IPS-NIHi7 (cell line): ENCODE measurements at regions not wholly inside any gene's neighbourhood (a gene's known extent, or its start where the extent isn't known, plus 50 kb on each side); places are given as distances from the start of the nearest gene placed in this dataset.
A peak's percentile ranks its signal among the peaks of the same experiment; 100 is the strongest.
"Not testable (repeated sequence)": the region's sequence is repeated elsewhere in the genome, so short reads cannot be mapped to it uniquely, and the experiment has no call there.

Experiments used
- DNase-seq: peaks from one replicate; pipeline ENCODE4 v3.0.0; 2012; ENCODE audit warnings: mixed read lengths; ENCODE audit errors: extremely low spot score

DNA sequence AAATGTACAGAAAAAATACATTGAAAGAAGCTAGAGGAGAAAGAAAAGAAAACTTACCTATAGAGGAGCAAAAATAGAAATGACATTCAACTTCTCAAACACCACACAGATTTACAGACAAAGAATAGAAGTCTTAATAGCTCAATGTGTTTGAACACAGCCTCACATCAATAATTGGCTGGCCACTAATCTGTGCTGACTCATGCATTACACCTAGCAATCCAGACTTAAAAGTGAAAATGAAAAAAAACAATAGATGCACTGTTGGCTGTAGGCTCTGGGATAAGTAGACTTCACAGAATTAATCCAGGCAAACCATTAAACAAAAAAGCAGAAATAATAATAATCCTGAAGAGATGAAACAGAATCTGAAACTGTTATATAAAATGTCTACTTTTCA lies 961.3 kb upstream of the CELF4 start:
- DNase-seq: no peak

- DNase-seq: no peak
Measured at GRCh38 chr18:38525039-38525438, 959.4 kb upstream of the CELF4 start.

DNA sequence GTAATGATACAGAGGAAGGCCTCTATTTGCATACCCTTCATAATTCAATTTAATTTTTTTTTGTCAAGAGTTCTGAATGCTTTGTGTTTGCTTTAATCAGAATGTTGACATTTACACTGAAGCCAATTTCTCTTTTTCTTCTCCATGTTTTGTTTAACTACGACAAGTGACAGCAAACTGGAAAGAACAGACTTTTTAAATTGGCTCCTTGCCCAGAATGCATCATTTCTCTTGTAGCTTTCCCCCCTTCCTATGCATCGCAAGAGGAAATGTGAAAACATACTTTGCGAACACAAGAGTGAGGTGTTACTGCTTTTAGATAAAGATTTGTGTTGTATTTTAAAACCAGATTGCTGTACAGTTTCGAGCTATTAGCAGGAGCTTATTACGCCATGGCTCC lies 955.2 kb upstream of the CELF4 start:
- no peak for DNase-seq

DNA sequence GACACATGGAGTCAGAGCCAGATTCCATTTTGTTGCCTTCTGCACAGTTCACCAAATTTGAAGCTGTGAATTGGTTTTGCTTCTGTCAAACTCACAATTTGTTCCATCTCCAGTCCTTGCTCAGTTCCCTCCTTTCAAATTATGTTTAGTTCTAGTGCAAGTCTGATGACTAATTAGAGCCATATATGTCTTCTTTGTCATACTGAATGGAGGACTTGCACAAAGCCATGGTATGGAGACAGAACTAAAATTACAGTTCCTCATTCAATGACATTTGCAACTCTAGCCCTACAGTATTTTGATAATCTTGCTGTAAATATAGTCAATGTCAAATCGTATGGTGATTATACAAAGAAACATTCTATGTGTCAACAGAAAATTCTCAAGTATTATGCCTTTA lies 936.9 kb upstream of the CELF4 start:
- DNase-seq: no peak

- DNase-seq: no peak
Measured at GRCh38 chr18:38497266-38497665, 931.7 kb upstream of the CELF4 start.

DNA sequence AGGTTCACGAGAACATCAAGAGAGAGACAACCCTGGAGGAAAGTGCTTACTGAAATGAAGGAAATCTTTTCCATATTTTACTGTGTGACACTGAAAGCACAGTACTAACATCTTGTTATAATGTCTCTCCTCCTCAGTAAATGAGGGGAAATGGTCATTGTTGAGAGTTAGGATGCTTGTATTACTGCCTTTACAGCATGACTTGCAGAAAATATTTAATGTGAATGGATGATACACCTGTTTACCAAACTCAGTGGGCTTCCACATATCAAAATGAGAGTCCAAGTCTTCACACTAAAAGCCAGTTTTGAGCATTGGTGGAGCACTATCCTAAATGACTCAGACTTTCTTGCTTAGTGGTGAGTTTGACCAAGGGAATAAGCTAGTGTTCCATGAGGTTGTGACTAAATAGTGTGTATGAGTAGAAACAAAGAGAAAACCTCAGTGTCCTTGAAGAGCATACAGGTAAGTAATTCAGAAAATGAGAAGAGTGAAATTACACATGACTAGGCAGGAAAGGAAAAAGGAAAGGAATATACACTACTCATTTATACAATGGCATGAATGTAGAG lies 930.7 kb upstream of the CELF4 start:
- DNase-seq: no peak

DNA sequence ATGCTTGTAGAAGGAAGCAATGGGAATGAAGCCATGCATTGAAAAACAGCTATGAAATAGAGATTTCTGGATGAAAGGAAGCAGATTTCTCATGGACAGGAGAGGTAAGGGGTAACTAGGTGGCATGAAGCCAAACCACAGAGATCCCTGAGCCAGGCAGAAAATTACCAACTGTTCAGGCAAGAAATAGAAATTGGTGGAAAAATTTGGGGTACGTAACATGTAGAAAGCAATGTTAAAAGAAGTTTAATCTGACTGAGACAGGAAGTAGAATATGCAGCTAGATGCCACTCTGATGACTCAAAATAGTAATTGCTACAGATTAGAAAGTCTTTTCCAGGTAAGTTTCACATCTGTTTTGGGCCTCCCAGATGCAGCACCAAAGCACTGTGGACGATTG lies 928.5 kb upstream of the CELF4 start:
- DNase-seq: no peak

DNA sequence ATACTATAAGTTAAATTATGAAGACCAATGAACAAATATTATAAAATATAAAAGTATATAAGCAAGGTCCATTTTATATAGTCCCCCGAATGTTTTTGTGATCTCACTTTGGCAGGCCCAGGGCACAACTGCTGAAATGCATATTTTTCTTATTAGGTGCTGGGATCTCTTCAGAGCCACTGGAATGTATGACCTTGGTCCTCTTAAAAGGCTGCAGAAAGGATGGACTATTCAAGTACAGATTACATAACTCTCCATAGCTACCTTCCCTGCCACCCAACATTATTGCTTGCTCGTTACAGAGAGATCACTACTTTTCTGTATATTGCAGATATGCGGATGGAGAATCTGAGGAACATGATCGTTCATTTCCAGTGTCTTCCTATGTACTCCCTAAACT lies 925.6 kb upstream of the CELF4 start:
- DNase-seq: no peak

- DNase-seq: not testable (repeated sequence)
Measured at GRCh38 chr18:38489721-38490120, 924.1 kb upstream of the CELF4 start.

DNA sequence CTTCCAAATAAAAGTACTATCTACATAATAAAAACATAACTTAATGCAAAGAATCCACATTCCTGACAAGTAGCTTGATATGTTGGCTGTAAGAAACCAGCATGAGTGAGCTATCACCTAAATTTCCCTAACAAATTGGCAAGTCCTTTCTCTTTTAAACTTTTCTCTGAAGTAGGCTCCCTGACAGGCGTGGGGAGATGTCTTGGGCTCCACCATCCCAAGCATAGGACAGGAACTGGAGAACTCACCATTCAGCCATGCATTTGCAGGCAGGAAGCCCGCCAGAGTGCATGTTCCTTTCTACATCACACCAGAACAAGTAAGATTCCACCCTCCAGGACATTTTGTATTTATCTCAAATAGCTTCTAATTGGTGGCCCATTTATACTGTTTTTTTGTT lies 921.9 kb upstream of the CELF4 start:
- DNase-seq: peak; percentile 13

- DNase-seq: no peak
Measured at GRCh38 chr18:38483326-38483725, 917.7 kb upstream of the CELF4 start.

DNA sequence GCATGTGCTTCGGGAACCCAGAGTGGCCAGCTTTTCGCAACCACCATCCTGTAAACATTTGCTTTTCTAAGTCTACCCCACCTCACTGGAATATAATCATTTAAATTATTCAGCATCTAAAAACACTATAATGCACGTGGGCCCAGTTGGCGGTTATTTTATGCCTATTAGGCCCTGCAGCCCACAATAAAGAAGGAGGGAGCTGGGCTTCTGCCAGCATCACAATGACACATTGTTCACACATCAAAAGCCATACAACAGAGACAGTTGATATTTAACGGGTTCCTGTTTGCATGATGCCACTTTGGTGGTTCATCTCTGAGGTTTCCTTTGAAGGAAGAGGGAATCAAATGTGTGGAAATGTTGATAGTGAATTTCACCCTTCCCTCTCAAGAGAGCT lies 916.0 kb upstream of the CELF4 start:
- no peak for DNase-seq

DNA sequence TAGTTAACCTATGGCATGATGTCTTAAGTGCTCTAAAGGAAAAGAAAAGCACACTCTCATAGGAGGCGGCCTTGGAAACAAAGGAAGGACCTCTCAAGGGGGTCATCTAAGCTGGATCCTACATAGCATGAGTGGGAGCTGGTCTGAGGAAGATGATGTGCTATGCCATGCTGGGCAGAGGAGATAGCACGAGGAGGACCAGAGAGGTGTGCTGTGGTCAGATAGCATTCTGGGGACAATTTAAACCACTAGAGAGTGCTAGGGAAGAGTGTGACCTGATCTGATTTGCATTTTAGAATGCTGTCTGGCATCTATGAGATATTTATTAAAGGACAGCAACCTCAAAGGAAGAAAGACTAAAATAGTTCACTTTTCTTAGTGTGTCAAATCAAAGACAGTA lies 910.1 kb upstream of the CELF4 start:
- no peak for DNase-seq

GRCh38 chr18:38473535-38473934 lies 907.9 kb upstream of the CELF4 start:
- no peak for DNase-seq

- no peak for DNase-seq
Measured at GRCh38 chr18:38470421-38470820, 904.8 kb upstream of the CELF4 start.

GRCh38 chr18:38466426-38466825 lies 900.8 kb upstream of the CELF4 start:
- DNase-seq: no peak

- DNase-seq: no peak
Measured at GRCh38 chr18:38464024-38464423, 898.4 kb upstream of the CELF4 start.

- no peak for DNase-seq
Measured at GRCh38 chr18:38460657-38461056, 895.1 kb upstream of the CELF4 start.

DNA sequence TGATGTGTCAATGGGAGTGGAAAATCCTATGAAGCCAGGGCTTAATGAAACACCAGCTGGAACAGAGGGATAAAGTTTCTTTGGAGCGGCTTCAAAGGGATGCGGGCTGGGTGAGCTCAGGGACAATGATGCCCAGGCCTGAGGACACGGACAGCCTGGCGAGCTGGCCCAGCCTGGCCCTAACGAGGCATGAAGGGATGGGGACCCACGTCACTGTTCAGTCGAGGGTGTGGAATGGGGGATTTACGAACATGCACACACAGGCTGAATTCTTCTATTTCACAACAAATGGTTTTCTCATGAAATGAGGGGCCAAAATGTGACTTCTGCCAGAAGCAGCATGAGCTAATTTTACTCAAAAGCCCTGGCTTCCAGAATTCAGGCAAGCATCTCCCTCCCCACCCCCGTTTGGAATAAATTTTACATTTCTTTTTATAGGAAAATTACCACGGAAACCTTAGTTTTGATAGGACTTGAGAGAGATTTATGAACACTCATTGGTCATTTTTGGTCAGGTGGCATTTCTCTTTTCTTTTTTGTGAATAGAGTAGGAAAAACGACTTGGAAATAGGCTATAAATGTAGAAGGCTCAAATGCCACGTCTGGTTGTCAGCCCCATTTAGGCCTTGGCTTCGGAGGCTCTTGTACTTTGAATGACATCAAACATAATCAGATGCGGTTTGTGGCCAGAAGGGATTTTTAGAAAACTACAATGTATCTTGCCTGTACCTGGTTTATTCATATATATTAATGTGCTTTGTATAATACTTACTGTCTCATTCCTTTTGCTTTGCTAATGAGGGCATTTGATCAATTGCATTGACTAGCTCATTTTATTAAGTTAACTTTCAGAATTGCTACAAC lies 893.8 kb upstream of the CELF4 start:
- no peak for DNase-seq

GRCh38 chr18:38458698-38459097 lies 893.1 kb upstream of the CELF4 start:
- no peak for DNase-seq

- no peak for DNase-seq
Measured at GRCh38 chr18:38456253-38456652, 890.7 kb upstream of the CELF4 start.

GRCh38 chr18:38454764-38455469 lies 889.3 kb upstream of the CELF4 start:
- DNase-seq: no peak

DNA sequence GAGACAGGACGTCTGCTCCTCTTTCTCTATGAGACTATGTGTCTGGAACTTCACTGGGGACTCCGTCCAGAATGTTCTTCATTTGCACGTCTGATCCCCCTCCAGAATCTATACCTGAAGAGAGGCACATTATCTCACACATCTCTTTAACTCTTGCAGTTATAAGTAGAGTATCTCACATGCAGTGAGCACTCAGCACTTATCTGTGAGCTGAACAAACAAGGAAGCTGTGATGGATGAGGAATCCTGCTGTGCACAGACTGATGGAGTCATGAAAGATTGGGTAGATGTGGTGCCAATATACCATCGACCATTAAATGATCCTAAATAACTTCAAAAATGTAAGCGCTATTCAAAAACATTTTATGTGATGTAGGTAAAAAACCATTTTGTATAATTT lies 888.3 kb upstream of the CELF4 start:
- no peak for DNase-seq
